ENCODE measurements at regions not wholly inside any gene's neighbourhood (a gene's known extent, or its start where the extent isn't known, plus 50 kb on each side); places are given as distances from the start of the nearest gene placed in this dataset.
A peak's percentile ranks its signal among the peaks of the same experiment; 100 is the strongest.

DNA sequence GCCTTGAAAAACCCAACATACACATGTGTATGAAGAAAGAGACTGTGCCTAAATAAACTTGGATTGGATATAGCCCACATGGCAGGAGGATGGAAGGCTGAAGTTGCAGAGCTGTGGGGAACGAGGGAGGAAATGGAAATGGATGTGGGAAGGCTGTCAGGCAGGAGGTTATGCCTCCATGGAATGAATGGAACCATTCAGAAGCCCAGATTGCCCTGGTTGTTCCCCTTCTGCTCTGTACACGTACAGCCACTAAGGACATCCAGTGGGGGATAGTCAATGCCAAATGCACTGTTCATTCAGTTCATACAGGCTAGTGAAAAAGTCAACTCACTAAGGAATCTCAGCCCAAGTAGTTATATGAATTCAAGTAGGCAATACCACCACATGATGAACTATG is 463.7 kb downstream of the TNS1 start:
- DNase-seq (ENCODE audit: low read depth in 4 of 4, low spot score in 3 of 4) = no peak

DNA sequence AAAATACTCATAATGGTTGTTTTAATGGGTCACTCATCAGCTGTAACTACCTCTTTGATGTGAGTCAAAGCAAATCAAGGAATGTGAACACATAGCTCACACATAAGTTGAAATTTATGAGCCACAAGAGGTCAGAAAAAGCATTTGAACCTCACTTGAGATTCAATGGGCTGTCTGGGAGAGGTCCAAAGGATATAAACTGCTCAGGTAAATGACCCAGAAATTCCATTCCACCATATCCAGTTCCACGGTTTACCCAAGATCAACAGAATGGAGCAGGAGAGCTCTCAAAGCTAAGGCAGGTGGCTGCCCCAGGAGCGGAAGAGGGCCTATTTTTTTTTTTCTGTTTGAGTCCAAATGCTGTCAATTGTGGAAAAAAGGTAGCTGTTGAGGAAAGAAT is 464.1 kb downstream of the TNS1 start:
- DNase-seq (ENCODE audit: low read depth in 4 of 4, low spot score in 3 of 4) = peak in 2 of 4 donors; percentile 49 to 63

DNA sequence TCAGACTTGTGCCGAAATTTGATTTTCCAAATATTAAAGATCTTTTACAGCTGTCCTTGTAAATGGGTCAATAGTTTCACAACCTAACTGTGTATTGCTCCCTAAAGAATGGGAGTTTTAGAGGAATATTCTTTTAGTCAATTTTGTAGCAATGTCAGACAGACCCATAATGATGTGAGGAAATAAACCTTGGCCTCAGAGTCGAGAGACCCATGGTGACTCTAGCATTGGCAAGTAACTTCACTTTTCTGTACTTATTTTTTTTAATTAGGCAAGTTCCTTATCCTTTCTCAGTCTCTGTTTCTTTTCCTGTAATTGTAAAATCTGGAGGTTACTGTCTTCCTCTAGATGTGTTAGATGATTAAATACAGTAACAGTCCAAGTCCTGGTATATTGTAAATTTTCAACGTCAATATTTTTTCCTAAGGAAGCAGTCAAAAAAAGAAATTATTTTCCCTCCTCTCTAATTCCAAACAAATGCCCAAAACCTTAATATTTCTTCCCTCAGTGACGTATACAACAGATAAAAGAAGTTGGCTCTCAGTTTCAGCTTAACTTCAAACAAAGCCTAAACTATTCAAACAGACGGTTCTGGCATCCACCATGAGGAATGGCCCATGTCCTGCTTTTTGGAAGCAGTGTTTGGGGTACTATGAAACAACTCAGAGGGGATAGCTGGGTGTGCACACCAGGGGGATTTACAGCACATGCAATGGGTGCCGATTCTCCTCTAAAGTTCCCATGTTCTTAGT is 466.7 kb downstream of the TNS1 start:
- DNase-seq (ENCODE audit: low read depth in 4 of 4, low spot score in 3 of 4) = no peak

GRCh38 chr2:217530392-217531090 is 472.3 kb downstream of the TNS1 start:
- DNase-seq (ENCODE audit: low read depth in 4 of 4, low spot score in 3 of 4) = no peak

GRCh38 chr2:217529271-217529670 is 473.5 kb downstream of the TNS1 start:
- DNase-seq (ENCODE audit: low read depth in 4 of 4, low spot score in 3 of 4) = no peak

DNA sequence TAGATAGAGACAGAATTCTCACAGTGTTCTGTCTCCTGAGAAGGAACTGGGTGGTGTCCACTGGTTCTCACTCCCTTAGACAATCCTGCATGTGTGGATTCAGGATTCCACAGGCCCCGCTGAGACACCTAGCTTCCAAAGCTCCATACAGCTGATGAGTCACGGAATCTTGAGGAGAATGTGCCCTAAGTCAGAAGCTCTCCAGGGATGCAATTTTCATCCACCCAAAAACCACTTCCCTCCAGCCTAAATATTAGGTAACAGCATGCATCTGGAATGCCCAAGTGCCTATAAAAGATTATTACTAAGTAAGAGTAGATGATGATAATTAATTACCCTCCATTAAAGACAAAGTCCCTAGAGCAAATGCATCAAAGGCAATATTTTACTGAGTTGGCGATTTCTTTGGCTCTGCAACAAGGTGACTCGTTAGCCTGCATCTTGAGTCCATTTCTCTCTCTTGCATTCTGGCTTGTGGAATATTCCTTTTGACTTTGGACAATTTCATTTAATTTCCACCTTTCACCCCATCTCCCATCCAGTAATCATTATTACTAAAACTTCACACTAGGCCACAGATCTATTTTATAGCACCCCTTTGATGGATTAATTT is 475.1 kb downstream of the TNS1 start:
- DNase-seq (ENCODE audit: low read depth in 4 of 4, low spot score in 3 of 4) = no peak

DNA sequence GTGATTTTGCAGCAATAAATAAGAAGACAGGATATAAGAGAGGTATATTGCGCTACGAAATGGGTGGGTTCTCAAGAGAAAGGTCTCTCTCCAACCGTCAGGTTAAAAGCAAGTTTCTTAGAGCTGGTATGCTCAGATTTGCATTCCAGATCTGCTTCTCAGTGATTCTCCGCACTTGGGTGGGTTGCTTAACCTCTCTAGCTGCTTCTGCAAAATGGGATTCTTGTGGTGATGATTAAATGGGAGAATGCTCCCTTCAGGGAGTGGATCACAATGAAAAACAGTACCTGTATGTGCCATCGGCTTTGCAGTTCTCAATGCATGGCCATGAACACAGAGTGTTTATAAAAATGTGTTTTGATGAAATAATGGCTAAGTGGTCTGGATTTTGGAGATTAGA is 477.7 kb downstream of the TNS1 start:
- DNase-seq (ENCODE audit: low read depth in 4 of 4, low spot score in 3 of 4) = no peak

DNA sequence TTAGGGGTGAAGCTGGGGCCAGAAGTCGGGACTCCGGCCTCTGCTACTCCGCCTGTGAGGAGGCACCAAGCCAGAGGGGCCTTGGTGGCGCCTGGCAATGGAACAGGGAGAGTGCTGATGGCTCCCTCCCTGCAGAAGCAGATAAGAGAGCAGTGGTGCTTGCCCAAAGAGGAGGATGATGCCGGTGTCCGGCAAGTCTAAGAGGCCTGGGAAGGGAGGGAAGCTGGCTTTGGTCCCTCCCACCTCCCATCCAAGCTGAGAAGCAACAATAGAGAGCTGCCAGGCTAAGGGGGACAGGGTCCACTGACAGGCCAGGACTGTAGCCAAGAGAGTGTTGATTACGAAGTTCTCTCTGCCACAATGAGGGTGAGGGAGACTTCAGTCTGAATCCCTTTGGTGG is 479.5 kb downstream of the TNS1 start:
- no peak for DNase-seq (ENCODE audit: low read depth in 4 of 4, low spot score in 3 of 4)

DNA sequence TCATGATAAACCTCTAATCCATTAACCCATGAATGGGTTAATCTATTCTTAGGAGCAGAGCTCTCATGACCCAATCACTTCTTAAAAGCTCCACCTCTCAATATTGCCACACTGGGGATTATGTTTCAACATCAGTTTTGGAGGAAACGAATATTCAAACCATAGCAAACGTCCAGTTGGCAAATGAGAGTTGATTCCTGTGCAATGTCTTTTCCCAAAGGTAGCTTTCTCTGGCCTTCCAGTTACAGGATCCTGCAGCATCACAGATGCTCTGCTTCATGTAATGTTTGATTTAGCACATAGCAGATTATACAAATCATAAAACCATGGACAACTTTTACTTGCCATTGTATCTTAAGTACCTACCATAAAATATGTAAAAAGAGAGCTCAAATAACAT is 481.0 kb downstream of the TNS1 start:
- DNase-seq (ENCODE audit: low read depth in 4 of 4, low spot score in 3 of 4) = no peak

- DNase-seq (ENCODE audit: low read depth in 4 of 4, low spot score in 3 of 4) = no peak
These were observed 482.3 kb downstream of the TNS1 start for GRCh38 chr2:217520356-217521010.

GRCh38 chr2:217517402-217517801 is 485.4 kb downstream of the TNS1 start:
- no peak for DNase-seq (ENCODE audit: low read depth in 4 of 4, low spot score in 3 of 4)

DNA sequence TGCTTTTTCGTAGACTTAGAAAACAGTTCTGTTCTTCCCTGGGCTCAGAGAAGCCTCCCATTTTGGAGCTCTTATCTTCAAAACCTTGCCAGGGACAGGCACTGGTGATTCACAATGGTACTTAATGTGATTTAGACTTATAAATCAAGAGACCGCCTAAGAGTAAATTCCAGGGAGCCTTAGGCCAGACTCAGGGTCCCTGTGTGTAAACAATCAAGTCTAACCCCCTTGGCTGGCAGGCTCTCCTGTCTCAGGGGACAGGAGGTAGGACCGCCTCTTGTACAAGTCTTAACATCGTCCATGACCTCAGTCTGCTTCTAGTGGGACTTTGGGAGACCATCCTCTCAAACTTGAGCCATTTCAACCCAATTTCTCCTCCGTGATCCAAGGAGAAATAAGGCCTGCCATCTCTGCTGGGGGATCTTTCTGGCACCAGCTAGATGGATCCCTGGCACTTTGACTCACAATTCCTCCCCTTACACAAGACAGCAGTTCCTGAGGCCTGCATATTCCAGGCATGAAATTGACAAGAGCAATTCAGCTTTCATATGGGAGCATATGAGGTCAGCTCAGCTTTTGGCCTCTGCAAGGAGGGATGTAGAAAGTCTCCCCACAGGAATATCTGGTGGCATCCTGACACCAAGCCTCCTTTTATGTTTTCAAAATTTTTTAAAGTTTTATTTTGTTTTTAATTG is 487.0 kb downstream of the TNS1 start:
- DNase-seq (ENCODE audit: low read depth in 4 of 4, low spot score in 3 of 4) = no peak

- DNase-seq (ENCODE audit: low read depth in 4 of 4, low spot score in 3 of 4) = no peak
These were observed 489.5 kb downstream of the TNS1 start for GRCh38 chr2:217513258-217513657.

GRCh38 chr2:217512728-217513127 is 490.1 kb downstream of the TNS1 start:
- no peak for DNase-seq (ENCODE audit: low read depth in 4 of 4, low spot score in 3 of 4)

DNA sequence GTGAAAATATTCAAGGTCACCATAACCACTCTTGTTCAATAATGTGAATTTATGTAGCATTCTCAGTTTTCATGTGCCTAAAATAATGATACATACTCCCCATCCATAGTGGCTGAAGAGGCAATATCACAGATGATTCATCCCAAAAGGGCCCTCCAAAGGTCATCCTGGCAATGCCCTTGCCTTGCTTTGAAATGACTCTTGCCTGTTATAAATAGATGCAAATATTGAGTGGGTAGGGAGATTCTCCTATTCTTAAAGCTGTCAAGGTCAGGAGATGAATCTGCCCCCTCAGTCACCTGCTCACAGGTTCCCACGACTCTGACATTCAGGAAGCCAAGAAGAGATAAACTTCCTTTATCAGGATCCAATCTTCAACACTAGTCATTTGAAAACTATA is 490.5 kb downstream of the TNS1 start:
- DNase-seq (ENCODE audit: low read depth in 4 of 4, low spot score in 3 of 4) = no peak

GRCh38 chr2:217511850-217512249 is 490.9 kb downstream of the TNS1 start:
- DNase-seq (ENCODE audit: low read depth in 4 of 4, low spot score in 3 of 4) = no peak

- DNase-seq (ENCODE audit: low read depth in 4 of 4, low spot score in 3 of 4) = peak; percentile 70 to 78 (median 74)
These were observed 492.0 kb downstream of the TNS1 start for GRCh38 chr2:217510771-217511291.

GRCh38 chr2:217505303-217505702 is 497.5 kb downstream of the TNS1 start:
- no peak for DNase-seq (ENCODE audit: low read depth in 4 of 4, low spot score in 3 of 4)

DNA sequence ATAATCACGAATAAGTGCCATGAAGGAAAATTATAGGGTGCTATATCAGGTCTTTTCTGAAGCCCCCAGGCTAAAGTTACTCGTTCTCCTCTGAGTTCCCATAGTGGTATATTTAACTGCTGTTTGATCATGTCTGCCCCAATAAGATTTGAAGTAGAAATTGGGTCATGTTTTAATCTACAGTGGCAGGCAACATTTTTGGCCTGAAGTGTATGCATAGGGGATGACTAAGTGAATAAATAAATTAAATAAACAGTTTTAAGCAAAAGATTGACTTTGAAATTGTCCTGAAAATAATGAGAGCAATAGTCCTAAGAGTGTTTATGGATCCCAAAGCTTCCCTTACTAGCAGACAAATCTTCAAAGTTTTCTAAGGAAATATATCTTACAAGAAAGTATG is 500.9 kb downstream of the TNS1 start:
- DNase-seq (ENCODE audit: low read depth in 4 of 4, low spot score in 3 of 4) = no peak

DNA sequence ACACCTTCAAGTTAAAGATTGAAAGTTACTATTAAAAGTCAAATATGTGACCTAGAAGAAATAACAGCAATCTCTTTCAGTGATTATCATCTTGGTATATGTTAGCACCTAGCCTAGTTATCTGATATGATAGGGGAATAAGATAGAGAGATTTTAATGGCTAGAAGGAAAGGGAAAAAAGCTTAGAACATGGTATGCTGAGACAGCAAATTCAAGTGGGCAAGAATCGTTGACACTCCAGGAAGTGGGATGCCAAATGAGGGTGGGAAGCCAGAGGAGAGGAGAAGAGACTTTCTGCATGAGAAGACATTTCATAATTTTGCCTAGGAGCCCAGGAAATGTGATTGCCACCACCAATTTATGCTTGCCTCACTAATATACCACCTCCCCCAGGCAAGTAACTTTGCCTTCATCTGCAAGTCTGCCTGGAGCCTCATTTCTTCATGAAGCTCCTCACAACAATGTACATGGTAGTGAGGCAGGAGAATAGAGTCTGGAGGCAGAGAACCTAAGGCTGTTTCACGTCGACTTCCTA is 504.9 kb downstream of the TNS1 start:
- DNase-seq (ENCODE audit: low read depth in 4 of 4, low spot score in 3 of 4) = no peak

Measured in right renal pelvis (tissue), 4 donors.